HG02678 (cell line): ENCODE measurements at regions not wholly inside any gene's neighbourhood (a gene's known extent, or its start where the extent isn't known, plus 50 kb on each side); places are given as distances from the start of the nearest gene placed in this dataset.
"Not testable (repeated sequence)": the region's sequence is repeated elsewhere in the genome, so short reads cannot be mapped to it uniquely, and the experiment has no call there.

ENCODE experiments used
- ATAC-seq: cut with Tn5 transposase; IDR thresholded peaks from one replicate; pipeline ENCODE4 v1.9.1; 2021; ENCODE audit warnings: mild to moderate bottlenecking, moderate library complexity; ENCODE audit not compliant: unreplicated experiment

DNA sequence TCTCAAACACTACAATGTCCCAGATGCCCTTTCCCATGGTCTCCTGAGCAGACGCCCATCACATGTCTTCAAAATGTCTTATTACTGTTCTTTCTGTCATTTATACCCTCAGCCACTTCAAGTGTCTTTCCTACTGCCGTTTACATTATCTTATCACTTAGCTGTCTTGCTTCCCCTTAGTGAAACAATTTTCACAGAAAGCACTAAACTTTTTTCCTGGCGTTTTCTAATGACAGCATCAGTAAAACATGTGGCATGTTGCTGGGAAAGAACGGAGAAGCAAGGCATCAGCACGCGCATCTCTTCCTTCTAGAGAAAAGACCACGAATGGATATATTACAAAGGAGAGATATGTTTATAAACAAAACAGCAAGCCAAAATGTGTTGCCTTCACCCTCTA, 189.7 kb upstream of the SLIT2 start:
- no peak for ATAC-seq

DNA sequence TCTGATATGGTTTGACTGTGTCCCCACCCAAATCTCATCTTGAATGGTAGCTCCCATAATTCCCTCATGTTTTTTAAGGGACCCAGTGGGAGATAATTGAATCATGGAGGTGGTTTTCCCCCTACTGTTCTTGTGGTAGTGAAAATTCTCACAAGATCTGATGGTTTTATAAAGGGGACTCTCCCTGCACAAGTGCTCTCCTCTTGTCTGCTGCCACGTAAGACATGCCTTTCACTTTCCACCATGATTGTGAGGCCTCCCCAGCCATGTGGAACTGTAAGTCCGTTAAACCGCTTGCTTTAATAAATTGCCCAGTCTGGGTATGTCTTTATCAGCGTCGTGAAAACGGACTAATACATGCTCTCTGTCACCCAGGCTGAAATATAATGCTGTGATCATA, 200.9 kb upstream of the SLIT2 start:
- no peak for ATAC-seq

DNA sequence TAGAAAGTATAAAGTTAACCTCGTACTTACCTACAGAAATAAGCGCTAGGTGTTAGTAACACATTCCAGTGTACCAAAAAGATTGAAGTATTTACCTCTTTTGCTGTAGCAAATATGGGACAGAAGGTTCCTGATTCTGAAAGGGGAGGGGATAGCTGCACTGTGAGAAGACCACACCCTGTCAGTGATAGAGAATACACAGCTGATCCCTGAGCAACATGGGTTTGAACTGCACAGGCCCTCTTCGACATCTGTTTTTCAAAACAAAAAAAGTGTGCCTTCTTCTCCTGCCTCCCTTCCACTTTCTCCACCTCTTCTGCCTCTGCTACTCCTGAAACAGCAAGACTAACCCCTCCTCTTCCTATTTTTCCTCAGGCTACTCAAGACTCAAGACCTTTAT, 201.8 kb upstream of the SLIT2 start:
- no peak for ATAC-seq

DNA sequence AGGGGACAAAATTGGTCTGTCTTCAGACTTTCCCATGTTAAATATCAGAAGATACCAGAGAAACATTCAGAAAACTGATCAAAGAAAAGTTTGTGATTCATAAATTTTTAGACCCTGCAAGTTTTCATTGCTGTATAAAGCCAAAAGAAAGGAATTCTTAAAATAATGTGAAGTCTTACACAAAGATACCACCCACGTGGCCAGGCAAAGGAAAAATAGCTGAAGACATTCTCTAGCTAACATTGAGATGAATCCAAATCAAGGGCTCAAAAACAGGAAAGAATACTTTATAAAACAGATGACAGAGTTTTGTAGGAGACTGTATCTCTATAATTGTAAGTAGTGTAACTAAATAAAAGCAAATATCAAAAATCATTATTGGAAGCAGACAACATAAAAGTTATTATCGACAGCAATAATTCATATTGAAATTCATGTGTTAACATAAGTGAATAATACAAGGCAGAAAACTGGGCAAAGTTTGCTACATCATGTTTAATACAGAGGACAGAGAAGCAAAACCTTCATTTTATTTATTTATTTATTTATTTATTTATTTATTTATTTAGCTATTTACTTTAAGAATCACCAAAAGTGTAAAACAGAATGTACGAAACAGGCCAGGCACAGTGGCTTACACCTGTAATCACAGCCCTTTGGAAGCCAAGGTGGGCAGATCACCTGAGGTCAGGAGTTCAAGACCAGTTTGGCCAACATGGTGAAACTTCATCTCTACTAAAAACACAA, 204.6 kb upstream of the SLIT2 start:
- ATAC-seq, result no peak

DNA sequence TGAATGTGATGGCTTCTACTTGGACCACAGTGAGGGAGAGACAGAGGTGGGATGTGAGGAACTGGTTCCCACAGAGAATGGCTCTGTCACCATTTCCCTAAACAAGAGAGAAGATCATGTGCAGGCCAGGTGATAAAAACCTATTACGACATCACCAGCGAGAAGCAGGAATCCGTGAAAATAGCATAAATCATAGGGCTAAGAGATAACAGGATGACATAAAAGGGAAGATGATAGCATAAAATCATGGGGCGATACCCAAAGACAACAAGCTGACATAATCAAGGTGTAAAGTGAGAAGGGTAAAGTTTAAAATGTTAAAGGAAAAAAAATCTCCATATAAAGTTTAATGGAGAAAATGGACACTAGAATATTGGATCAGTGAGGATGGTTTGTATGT, 205.5 kb upstream of the SLIT2 start:
- no peak for ATAC-seq

- ATAC-seq, result no peak
These were observed 206.7 kb upstream of the SLIT2 start for GRCh38 chr4:20044966-20045365.

DNA sequence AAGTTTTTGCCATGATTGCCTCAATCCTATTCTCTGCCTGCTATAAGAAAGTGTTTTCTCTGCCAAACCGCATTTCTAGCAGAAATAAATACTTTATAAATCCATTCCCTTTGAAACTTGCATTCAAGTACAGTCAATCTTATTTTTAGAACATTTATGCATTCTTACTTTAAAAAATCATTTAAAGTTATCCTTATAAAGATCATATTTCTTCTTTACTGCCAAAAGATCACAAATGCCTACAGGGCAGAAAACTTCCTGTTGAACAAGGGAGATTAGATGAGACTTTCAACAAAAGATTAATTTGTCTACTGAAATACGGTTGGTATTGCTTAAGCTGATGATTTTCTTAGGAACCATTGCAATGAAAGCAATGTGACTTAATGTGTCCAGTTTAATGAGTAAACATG, 207.2 kb upstream of the SLIT2 start:
- no peak for ATAC-seq

GRCh38 chr4:20043991-20044390, 207.7 kb upstream of the SLIT2 start:
- ATAC-seq, result no peak

GRCh38 chr4:20042769-20043168, 208.9 kb upstream of the SLIT2 start:
- no peak for ATAC-seq

DNA sequence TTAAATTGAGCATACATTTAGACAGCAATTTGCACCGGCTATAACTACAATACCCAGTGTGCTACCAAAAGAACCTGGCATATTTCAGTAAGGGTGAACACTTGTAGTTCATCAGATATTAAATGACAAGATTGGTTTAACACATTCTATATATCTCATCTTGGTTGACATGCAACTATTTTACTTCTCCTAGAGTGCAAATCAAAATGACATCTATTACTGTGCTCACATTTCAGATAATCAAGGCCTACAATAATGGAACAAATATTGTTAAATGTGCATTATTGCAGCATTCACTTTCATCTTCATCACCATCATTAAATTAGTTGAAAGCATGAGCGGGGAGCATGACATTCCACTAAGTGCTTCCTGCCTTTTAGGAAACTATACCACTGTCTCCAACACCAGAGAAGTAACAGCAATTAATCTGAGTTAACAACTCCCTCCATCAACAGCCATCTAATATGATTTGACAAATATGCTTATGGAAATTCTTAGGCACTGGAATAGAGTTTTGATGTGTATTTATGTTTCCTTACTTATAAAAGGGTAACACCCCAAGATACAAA, 209.8 kb upstream of the SLIT2 start:
- ATAC-seq, result no peak

GRCh38 chr4:20037745-20038144, 214.0 kb upstream of the SLIT2 start:
- ATAC-seq, result no peak

GRCh38 chr4:20030108-20030507, 221.6 kb upstream of the SLIT2 start:
- ATAC-seq, result no peak

DNA sequence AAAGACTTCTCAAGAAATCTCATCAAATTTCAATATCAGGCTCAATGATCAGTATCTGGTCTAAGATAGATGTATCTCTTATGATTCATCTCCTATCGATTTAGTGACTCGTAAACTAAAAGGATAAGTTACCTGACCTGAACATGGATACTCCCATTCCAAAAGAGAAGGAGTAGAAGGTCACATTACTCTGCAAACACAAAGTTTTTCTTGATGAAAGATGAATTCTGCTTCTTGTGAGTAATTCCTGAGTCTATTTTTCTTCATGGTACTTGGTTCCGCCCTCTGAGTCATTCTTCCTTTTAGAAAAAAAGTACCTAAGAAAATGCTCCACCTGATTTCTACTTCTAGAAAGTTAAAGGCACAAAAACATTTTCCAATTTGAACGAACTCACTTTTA, 223.1 kb upstream of the SLIT2 start:
- ATAC-seq, result no peak

GRCh38 chr4:20026456-20026855, 225.2 kb upstream of the SLIT2 start:
- no peak for ATAC-seq

DNA sequence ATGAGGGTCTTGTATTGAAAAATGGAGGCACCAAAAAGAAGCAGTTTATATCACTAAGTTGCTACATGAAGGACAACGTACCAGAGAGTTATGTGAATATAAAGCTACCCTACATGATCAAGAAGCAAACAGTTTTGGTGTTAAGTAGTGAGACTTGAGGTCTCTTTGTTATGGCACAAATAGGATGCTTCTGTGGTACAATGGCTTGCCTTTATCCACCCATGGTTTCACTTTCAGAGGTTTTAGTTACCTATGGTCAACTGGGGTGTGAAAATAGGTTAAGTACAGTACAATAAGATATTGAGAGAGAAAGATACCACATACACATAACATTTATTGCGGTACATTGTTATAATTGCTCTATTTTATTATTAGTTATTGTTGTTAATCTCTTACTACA, 229.2 kb upstream of the SLIT2 start:
- no peak for ATAC-seq

- ATAC-seq, result no peak
These were observed 231.6 kb upstream of the SLIT2 start for GRCh38 chr4:20020056-20020455.

DNA sequence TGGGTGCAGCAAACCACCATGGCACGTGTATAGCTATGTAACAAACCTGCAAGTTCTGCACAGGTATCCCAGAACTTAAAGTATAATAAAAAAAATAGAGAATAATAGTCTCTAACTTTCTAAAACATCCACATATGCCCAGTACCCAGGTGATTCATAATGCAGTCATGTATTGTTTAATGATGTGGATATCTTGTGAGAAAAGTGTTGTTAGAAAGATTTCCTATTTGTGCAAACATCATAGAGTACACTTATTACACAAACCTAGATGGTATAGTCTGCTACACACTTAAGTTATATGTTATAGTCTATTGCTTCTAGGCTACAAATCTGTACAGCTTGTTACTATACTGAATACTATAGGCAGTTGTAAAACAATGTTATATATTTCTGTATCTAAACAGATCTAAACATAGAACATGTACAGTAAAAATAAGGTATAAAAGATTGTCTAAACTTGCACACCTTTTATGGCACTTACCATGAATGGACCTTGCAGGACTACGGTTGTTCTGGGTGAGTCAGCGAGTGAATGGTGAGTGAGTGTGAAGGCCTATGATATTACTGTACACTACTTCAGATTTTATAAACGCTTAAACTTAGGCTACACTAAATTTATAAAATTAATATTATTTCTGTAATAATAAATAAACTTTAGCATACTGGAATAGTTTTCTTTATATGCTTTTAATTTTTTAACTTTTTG, 232.2 kb upstream of the SLIT2 start:
- ATAC-seq, result no peak

DNA sequence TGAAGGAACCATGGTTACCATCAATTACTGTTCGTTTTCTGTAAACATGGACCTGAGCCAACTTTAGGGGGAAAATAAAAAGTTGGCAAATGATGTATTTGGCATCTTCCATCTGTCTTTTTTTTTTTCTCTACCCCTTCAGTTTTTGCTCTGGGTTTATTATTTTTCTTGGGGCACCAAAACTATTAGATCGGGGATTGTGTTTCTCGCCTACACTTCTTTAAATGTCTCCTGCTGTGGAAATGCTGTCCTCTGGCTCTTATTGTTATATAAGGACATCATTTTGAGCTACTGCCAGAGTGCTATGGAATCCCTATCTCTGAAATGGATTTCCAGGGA, 234.0 kb upstream of the SLIT2 start:
- no peak for ATAC-seq

- no peak for ATAC-seq
These were observed 234.5 kb upstream of the SLIT2 start for GRCh38 chr4:20017070-20017776.

DNA sequence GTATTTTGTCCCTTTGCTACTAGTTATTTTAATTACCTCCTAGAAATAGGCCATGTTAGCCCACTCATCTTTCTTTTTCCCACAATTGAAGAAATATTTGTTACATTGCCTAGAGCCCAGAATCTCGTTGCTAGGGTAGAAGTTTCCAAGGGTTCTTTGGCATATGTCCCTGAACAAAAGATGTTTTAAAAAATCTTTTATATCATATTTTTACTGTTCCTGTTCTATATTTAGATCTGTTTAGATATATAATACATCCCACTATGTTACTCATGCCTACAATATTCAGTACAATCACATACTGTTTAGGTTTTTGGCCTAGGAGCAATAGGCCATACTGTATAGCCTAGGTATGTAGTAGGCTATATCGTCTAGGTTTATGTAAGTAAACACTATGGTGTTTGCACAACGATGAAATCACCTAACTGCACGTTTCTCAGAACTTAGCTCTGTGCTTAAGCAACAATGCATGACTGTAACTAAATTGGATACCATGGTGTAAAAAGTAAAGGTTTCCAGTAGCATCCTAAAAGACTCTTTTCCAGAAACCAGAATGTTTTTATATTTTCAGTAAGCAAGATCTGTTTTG, 236.0 kb upstream of the SLIT2 start:
- ATAC-seq, result no peak

DNA sequence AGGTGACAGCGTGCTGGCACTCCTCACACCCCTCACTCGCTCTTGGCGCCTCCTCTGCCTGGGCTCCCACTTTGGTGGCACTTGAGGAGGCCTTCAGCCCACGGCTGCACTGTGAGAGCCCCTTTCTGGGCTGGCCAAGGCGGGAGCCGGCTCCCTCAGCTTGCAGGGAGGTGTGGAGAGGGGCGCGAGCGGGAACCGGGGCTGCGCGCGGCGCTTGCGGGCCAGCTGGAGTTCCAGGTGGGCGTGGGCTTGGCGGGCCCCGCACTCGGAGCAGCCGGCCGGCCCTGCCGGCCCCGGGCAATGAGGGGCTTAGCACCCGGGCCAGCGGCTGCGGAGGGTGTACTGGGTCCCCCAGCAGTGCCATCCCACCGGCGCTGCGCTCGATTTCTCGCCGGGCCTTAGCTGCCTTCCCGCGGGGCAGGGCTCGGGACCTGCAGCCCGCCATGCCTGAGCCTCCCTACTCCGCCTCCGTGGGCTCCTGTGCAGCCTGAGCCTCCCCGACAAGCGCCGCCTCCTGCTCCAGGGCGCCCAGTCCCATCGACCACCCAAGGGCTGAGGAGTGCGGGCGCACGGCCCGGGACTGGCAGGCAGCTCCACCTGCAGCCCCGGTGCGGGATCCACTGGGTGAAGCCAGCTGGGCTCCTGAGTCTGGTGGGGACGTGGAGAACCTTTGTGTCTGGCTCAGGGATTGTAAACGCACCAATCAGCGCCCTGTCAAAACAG, 247.7 kb upstream of the SLIT2 start:
- not testable (repeated sequence) for ATAC-seq
